ENCODE measurements at regions not wholly inside any gene's neighbourhood (a gene's known extent, or its start where the extent isn't known, plus 50 kb on each side); places are given as distances from the start of the nearest gene placed in this dataset.

DNA sequence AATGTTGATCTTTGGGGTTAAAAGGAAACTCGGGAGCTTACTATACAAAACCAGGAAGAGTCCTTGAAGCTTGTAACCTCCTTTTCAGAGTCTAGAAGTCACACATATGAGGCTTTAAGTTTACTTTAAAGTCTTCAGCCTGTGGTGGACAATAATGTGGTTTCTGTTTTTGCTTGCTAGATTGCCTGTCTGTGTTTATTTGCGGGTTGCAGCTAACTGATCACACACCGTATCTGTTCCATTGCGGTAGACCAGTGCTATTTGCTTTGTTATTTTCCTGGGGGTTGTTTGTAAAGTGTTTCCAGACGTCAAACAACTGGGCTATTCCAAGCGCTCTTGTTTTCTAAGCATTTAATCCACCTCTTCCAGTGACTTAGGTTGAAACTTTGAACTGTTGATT lies 143.0 kb upstream of the GYPA start:
- Histone ChIP-seq H3K27me3 (no peaks in the 10 kb centered on the region), H3K9me3 (peaks cover 0 to 2% (median 0%) of the 10 kb centered on the region in 12 donors), H3K27ac (no peak overlapping the region), H3K4me1 (no peaks in the 10 kb centered on the region), H3K36me3 (no peaks in the 10 kb centered on the region), H3K4me3 (no peak overlapping the region)
- 78 to 83% (median 80%) methylated on average over 6 of the region's 6 CpGs for WGBS, 4 donors
- TF ChIP-seq POLR2A (IDR thresholded peaks at IDR 0.05): no peak
- TF ChIP-seq, protein P1, sequence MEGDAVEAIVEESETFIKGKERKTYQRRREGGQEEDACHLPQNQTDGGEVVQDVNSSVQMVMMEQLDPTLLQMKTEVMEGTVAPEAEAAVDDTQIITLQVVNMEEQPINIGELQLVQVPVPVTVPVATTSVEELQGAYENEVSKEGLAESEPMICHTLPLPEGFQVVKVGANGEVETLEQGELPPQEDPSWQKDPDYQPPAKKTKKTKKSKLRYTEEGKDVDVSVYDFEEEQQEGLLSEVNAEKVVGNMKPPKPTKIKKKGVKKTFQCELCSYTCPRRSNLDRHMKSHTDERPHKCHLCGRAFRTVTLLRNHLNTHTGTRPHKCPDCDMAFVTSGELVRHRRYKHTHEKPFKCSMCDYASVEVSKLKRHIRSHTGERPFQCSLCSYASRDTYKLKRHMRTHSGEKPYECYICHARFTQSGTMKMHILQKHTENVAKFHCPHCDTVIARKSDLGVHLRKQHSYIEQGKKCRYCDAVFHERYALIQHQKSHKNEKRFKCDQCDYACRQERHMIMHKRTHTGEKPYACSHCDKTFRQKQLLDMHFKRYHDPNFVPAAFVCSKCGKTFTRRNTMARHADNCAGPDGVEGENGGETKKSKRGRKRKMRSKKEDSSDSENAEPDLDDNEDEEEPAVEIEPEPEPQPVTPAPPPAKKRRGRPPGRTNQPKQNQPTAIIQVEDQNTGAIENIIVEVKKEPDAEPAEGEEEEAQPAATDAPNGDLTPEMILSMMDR (IDR thresholded peaks at IDR 0.05): no peak
- intact Hi-C loops (cut with DNase I): no loop called here
- ATAC-seq (no peak), DNase-seq (no peak)

DNA sequence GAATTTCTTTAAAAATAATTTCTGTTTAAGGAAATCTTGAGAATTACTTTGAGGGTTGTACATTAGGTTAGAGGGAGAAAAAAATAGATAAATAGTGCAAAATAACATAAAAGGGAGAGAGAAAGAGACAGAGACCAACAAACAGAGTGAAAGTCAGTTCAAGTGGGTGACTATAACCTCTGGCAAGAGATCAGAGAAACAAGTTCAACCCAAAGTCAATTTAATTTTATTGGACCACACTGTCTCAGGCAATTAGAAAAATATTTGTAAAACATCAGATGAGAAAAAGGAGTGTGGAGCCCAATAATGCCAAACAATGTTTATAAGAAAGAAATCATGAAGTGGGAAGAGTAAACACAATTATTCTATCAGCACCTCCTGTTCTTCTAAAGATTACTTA lies 143.5 kb upstream of the GYPA start:
- intact Hi-C loops (cut with DNase I): no loop called here
- TF ChIP-seq POLR2A (IDR thresholded peaks at IDR 0.05): no peak
- TF ChIP-seq, protein P1 (IDR thresholded peaks at IDR 0.05): no peak
- no peak for ATAC-seq

DNA sequence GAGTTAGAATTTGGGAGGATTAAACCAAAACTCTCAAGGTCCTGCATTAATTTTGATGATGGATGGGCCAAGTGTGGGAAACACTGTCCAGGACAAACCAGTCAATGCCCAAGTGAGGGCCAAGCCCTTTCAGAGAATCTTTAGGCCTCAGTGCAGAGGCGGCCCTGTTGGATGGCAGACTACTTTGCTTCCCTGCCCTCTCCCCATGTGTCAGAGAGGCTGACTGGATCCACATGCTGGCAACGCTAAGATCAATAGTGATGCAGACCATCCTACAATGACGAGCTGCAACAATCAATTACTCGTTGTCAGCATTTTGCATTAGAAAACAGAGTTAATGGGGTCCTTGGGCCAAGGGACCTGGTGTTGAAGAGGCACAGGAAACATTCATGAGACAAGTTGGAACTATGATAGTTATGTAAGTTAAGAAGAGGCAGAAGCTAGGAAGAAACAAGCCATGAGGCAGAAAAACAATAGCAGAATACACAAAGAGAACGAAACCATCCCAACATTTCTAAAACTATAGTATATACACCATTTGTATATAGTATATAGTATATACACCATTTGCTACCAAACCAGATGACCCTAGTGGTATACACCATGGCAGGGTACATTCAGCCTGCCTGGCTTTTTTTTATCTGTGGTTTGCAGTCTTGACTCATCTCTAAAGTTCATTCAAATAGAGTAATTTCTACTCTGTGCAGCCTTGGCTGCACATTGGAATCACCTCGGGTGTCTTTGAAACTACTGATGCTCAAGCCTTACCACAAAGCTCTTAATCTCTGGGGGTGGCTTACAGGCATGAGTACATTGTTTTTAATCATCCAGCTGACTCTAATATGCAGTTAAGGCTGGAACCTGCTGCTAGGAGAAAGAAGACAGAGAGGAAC lies 147.7 kb upstream of the GYPA start:
- H3K4me1 ChIP-seq: no peaks in the 10 kb centered on the region
- H3K27ac ChIP-seq: no peak overlapping the region
- no peaks in the 10 kb centered on the region for H3K9me3 ChIP-seq
- ATAC-seq (no peak), DNase-seq (no peak)
- no peaks in the 10 kb centered on the region for H3K27me3 ChIP-seq
- WGBS, 4 donors: 88 to 95% (median 92%) methylated on average over 6 of the region's 6 CpGs
- TF ChIP-seq, protein P1 (IDR thresholded peaks at IDR 0.05): no peak
- no peak for TF ChIP-seq POLR2A (IDR thresholded peaks at IDR 0.05)
- no peaks in the 10 kb centered on the region for H3K36me3 ChIP-seq
- intact Hi-C loops (cut with DNase I): no loop called here
- H3K4me3 ChIP-seq: no peak overlapping the region

More for the DNA sequence above, 143.5 kb upstream of the GYPA start:
- H3K4me1 ChIP-seq: no peaks in the 10 kb centered on the region
- no peaks in the 10 kb centered on the region for H3K36me3 ChIP-seq
- no peak overlapping the region for H3K4me3 ChIP-seq
- H3K27ac ChIP-seq: no peak overlapping the region
- no peaks in the 10 kb centered on the region for H3K27me3 ChIP-seq
- H3K9me3 ChIP-seq: peaks cover 0 to 2% (median 0%) of the 10 kb centered on the region in 12 donors
- no peak for DNase-seq

DNA sequence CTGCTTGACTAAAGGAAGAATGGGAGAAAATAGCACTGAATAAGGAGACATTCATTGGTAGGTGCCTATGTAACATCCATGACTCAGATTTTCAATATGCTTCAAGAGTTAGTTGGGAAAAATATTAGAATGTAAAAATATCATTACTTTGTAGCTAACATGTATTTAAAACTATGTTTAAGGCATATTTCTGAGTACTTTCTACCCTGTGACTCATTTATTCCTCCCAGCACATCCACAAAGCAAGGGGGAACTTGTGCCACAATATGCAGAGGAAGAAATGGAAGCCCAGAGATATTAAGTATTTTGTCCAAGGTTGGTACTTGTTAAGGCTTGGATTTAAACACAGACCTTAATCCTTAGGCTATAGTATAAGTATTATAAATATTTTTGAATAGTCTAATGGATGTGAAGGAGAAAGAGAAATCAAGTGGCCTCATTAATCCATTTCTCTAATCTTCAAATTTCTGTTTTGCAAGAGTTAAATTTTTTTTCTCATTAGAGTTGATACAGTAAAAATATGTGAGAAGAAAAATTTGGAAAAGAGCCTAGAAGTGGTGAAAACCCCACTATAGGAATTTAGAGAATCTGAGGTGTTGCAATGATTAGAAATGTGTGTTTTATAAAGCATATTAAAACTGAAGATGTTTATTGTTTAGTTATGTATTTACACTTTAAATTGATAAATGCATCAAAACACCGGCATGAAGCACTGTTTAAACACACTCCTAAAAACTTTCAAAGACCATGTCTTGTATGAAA lies 149.3 kb upstream of the GYPA start:
- TF ChIP-seq, protein P1 (IDR thresholded peaks at IDR 0.05): no peak
- TF ChIP-seq POLR2A (IDR thresholded peaks at IDR 0.05): no peak
- no peak overlapping the region for H3K4me3 ChIP-seq
- H3K9me3 ChIP-seq: no peaks in the 10 kb centered on the region
- no peaks in the 10 kb centered on the region for H3K36me3 ChIP-seq
- DNase-seq (no peak), ATAC-seq (no peak)
- no peak overlapping the region for H3K27ac ChIP-seq
- 85 to 99% (median 93%) methylated on average over 1 of the region's 1 CpG for WGBS, 4 donors
- no peaks in the 10 kb centered on the region for H3K27me3 ChIP-seq
- intact Hi-C loops (cut with DNase I): no loop called here
- H3K4me1 ChIP-seq: no peaks in the 10 kb centered on the region
